GM23338 (cell line): ENCODE measurements at regions not wholly inside any gene's neighbourhood (a gene's known extent, or its start where the extent isn't known, plus 50 kb on each side); places are given as distances from the start of the nearest gene placed in this dataset.

Source experiments
- ATAC-seq: fragments of 200-7000 bp; cut with Tn5 transposase; 3 replicates; pipeline ENCODE4 v1.9.1; 2020
- DNase-seq: peaks from one replicate; pipeline ENCODE4 v3.0.0-alpha.2; 2015; ENCODE audit warnings: low spot score
- H2AFZ ChIP-seq: fragments of 200-600 bp; sonication (generic); 2 replicates; pipeline ENCODE4 v1.8.0; 2016; ENCODE audit warnings: antibody characterized with exemption, mild to moderate bottlenecking, moderate library complexity
- H3F3A ChIP-seq: fragments of 200-600 bp; sonication (generic); replicated peaks from 2 replicates; pipeline ENCODE4 v1.8.0; 2017; ENCODE audit warnings: antibody characterized with exemption, mixed run types, low read depth
- H3K27ac ChIP-seq: fragments of 200-600 bp; sonication (generic); 2 replicates; pipeline ENCODE4 v1.6.1; 2016; ENCODE audit warnings: low read depth
- H3K27me3 ChIP-seq: fragments of 200-600 bp; sonication (generic); 2 replicates; pipeline ENCODE4 v1.8.0; 2016; ENCODE audit warnings: mild to moderate bottlenecking, mixed run types, moderate library complexity; ENCODE audit not compliant: insufficient read depth
- H3K36me3 ChIP-seq: fragments of 200-600 bp; sonication (generic); 2 replicates; pipeline ENCODE4 v1.8.0; 2016; ENCODE audit warnings: mild to moderate bottlenecking; ENCODE audit not compliant: insufficient read depth
- H3K4me1 ChIP-seq: fragments of 200-600 bp; sonication (generic); 2 replicates; pipeline ENCODE4 v1.8.0; 2016; ENCODE audit warnings: mild to moderate bottlenecking, moderate library complexity; ENCODE audit not compliant: insufficient read depth
- H3K4me2 ChIP-seq: fragments of 200-600 bp; sonication (generic); 2 replicates; pipeline ENCODE4 v1.7.1; 2017; ENCODE audit warnings: mixed run types
- H3K4me3 ChIP-seq: fragments of 200-600 bp; sonication (generic); 2 replicates; pipeline ENCODE4 v1.6.1; 2016; ENCODE audit warnings: mixed run types
- H3K79me2 ChIP-seq: fragments of 200-600 bp; sonication (generic); replicated peaks from 2 replicates; pipeline ENCODE4 v1.8.0; 2017; ENCODE audit warnings: mild to moderate bottlenecking; ENCODE audit not compliant: insufficient read depth
- H3K9me2 ChIP-seq: fragments of 200-600 bp; sonication (generic); 2 replicates; pipeline ENCODE4 v1.8.0; 2017; ENCODE audit not compliant: insufficient read depth
- H4K20me1 ChIP-seq: fragments of 200-600 bp; sonication (generic); replicated peaks from 2 replicates; pipeline ENCODE4 v1.8.0; 2017; ENCODE audit warnings: mild to moderate bottlenecking; ENCODE audit not compliant: insufficient read depth
- H3K27ac Mint-ChIP-seq: 2 replicates; pipeline ENCODE4 v1.8.0; 2020; ENCODE audit warnings: inconsistent platforms, mild to moderate bottlenecking, moderate library complexity, mixed read lengths
- H3K27me3 Mint-ChIP-seq: 3 replicates; pipeline ENCODE4 v1.8.0; 2022; ENCODE audit warnings: low read depth, mild to moderate bottlenecking, moderate library complexity, mixed read lengths, inconsistent platforms; ENCODE audit not compliant: insufficient read depth, poor library complexity
- H3K36me3 Mint-ChIP-seq: 3 replicates; pipeline ENCODE4 v1.8.0; 2021; ENCODE audit warnings: low read depth, mild to moderate bottlenecking, inconsistent platforms, moderate library complexity, mixed read lengths
- H3K4me1 Mint-ChIP-seq: 3 replicates; pipeline ENCODE4 v1.8.0; 2020; ENCODE audit warnings: mild to moderate bottlenecking, inconsistent platforms, mixed read lengths
- H3K4me3 Mint-ChIP-seq: 3 replicates; pipeline ENCODE4 v1.8.0; 2021; ENCODE audit warnings: moderate library complexity, mild to moderate bottlenecking, inconsistent platforms, mixed read lengths
- H3K9me3 Mint-ChIP-seq: 3 replicates; pipeline ENCODE4 v1.8.0; 2020; ENCODE audit warnings: moderate library complexity, mild to moderate bottlenecking, inconsistent platforms, mixed read lengths
- CREB1 ChIP-seq: fragments of 250-450 bp; sonication (Bioruptor Pico); IDR thresholded peaks from 2 replicates; pipeline ENCODE4 v1.5.0; 2020; ENCODE audit warnings: low read depth, mild to moderate bottlenecking, moderate library complexity
- ETS1 ChIP-seq: IDR thresholded peaks from 2 replicates; pipeline ENCODE4 v1.6.1; 2016; ENCODE audit warnings: antibody characterized with exemption
- EZH2 ChIP-seq: fragments of 200-600 bp; sonication (generic); IDR thresholded peaks from one replicate; pipeline ENCODE4 v1.8.0; 2017; ENCODE audit warnings: antibody characterized with exemption, mild to moderate bottlenecking, low read depth; ENCODE audit not compliant: unreplicated experiment
- NANOG ChIP-seq: IDR thresholded peaks from 2 replicates; pipeline ENCODE4 v1.6.1; 2016; ENCODE audit warnings: antibody characterized with exemption, borderline replicate concordance
- POLR2AphosphoS5 ChIP-seq: IDR thresholded peaks from 2 replicates; pipeline ENCODE4 v1.6.1; 2016; ENCODE audit warnings: antibody characterized with exemption, low read depth
- ZNF114 ChIP-seq: fragments of 250-450 bp; sonication (Bioruptor Pico); IDR thresholded peaks from 2 replicates; pipeline ENCODE4 v1.5.0; 2020; ENCODE audit warnings: mild to moderate bottlenecking, moderate library complexity
- ZNF331 ChIP-seq: fragments of 250-450 bp; sonication (Bioruptor Pico); IDR thresholded peaks from 2 replicates; pipeline ENCODE4 v1.5.0; 2020; ENCODE audit warnings: low read depth, mild to moderate bottlenecking, moderate library complexity
- TF ChIP-seq, protein P1 (sequence below): fragments of 250-450 bp; sonication (Bioruptor Pico); IDR thresholded peaks from 2 replicates; pipeline ENCODE4 v1.5.0; 2020; ENCODE audit warnings: mild to moderate bottlenecking, moderate library complexity

DNA sequence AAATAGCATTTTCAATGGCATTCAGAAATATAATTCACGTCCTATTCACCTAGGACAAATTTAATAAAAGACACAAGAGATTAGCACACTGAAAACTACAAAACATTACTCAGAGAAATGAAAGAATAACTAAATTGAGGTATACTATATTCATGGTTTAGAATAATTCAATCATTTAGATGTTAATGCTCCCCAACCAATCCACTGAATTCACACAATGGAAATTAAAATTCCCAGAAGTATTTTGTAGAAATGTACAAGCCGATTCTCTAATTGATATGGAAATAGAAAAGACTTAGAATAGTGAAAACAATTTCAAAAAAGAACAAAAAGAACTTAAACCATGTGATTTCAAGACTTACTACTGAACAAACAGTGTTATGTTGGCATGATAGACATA, 212.2 kb downstream of the ZEB2 start:
- Histone ChIP-seq H4K20me1 (no peaks in the 10 kb centered on the region), H3K4me2 (no peak overlapping the region), H3K9me2 (no peaks in the 10 kb centered on the region; the same call in 1 of the 2 replicates), H3F3A (no peaks in the 10 kb centered on the region), H3K27me3 (no peaks in the 10 kb centered on the region), H3K27ac (no peak overlapping the region), H3K4me1 (peaks cover 12% of the 10 kb centered on the region), H3K79me2 (peaks cover 14% of the 10 kb centered on the region), H2AFZ (no peak overlapping the region), H3K36me3 (no peaks in the 10 kb centered on the region), H3K4me3 (no peak overlapping the region)
- Mint-ChIP-seq H3K27me3 (no peaks in the 10 kb centered on the region), H3K27ac (no peak overlapping the region), H3K9me3 (peaks cover 11% of the 10 kb centered on the region), H3K36me3 (peaks cover 12% of the 10 kb centered on the region), H3K4me1 (peaks cover 4% of the 10 kb centered on the region), H3K4me3 (no peak overlapping the region)
- DNase-seq (no peak), ATAC-seq (no peak)
- no peak for TF ChIP-seq EZH2
- no peak for TF ChIP-seq POLR2AphosphoS5
- TF ChIP-seq ETS1, result no peak
- TF ChIP-seq CREB1 (CRISPR knock-in tag), result no peak
- TF ChIP-seq NANOG, result no peak
- TF ChIP-seq ZNF114 (CRISPR knock-in tag), result no peak
- TF ChIP-seq ZNF331 (CRISPR knock-in tag), result no peak
- TF ChIP-seq, protein P1, sequence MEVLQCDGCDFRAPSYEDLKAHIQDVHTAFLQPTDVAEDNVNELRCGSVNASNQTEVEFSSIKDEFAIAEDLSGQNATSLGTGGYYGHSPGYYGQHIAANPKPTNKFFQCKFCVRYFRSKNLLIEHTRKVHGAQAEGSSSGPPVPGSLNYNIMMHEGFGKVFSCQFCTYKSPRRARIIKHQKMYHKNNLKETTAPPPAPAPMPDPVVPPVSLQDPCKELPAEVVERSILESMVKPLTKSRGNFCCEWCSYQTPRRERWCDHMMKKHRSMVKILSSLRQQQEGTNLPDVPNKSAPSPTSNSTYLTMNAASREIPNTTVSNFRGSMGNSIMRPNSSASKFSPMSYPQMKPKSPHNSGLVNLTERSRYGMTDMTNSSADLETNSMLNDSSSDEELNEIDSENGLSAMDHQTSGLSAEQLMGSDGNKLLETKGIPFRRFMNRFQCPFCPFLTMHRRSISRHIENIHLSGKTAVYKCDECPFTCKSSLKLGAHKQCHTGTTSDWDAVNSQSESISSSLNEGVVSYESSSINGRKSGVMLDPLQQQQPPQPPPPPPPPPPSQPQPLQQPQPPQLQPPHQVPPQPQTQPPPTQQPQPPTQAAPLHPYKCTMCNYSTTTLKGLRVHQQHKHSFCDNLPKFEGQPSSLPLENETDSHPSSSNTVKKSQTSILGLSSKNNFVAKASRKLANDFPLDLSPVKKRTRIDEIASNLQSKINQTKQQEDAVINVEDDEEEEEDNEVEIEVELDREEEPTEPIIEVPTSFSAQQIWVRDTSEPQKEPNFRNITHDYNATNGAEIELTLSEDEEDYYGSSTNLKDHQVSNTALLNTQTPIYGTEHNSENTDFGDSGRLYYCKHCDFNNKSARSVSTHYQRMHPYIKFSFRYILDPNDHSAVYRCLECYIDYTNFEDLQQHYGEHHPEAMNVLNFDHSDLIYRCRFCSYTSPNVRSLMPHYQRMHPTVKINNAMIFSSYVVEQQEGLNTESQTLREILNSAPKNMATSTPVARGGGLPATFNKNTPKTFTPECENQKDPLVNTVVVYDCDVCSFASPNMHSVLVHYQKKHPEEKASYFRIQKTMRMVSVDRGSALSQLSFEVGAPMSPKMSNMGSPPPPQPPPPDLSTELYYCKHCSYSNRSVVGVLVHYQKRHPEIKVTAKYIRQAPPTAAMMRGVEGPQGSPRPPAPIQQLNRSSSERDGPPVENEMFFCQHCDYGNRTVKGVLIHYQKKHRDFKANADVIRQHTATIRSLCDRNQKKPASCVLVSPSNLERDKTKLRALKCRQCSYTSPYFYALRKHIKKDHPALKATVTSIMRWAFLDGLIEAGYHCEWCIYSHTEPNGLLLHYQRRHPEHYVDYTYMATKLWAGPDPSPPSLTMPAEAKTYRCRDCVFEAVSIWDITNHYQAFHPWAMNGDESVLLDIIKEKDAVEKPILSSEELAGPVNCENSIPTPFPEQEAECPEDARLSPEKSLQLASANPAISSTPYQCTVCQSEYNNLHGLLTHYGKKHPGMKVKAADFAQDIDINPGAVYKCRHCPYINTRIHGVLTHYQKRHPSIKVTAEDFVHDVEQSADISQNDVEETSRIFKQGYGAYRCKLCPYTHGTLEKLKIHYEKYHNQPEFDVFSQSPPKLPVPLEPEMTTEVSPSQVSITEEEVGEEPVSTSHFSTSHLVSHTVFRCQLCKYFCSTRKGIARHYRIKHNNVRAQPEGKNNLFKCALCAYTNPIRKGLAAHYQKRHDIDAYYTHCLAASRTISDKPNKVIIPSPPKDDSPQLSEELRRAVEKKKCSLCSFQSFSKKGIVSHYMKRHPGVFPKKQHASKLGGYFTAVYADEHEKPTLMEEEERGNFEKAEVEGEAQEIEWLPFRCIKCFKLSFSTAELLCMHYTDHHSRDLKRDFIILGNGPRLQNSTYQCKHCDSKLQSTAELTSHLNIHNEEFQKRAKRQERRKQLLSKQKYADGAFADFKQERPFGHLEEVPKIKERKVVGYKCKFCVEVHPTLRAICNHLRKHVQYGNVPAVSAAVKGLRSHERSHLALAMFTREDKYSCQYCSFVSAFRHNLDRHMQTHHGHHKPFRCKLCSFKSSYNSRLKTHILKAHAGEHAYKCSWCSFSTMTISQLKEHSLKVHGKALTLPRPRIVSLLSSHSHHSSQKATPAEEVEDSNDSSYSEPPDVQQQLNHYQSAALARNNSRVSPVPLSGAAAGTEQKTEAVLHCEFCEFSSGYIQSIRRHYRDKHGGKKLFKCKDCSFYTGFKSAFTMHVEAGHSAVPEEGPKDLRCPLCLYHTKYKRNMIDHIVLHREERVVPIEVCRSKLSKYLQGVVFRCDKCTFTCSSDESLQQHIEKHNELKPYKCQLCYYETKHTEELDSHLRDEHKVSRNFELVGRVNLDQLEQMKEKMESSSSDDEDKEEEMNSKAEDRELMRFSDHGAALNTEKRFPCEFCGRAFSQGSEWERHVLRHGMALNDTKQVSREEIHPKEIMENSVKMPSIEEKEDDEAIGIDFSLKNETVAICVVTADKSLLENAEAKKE, result no peak
